ENCODE measurements at regions not wholly inside any gene's neighbourhood (a gene's known extent, or its start where the extent isn't known, plus 50 kb on each side); places are given as distances from the start of the nearest gene placed in this dataset.
"Not testable (repeated sequence)": the region's sequence is repeated elsewhere in the genome, so short reads cannot be mapped to it uniquely, and the experiment has no call there.

DNA sequence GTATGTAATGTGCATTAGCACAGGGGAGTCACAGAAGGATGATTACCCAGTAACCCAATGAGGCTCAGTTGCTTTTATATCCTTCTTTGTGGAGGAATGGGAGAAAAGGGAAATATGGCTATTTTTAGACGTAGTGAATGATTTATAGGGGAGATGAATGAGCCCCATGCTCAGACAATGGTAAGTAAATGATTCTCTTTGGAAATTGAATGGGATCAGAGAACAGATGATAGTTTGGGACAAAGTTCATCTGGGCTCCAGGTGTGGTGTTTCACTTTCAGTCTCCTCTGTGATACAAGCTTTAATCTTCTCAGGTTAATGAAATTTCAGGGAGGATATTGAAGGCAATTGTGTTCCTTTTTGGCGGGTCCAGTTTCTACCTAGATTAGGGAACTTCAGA, 63.0 kb upstream of the MPP7 start:
- ATAC-seq (peak in 3 of 4 donors; percentile 65 to 83 (median 79)), DNase-seq (no peak), FAIRE-seq (no peak)
- Histone ChIP-seq H3K36me3 (no peaks in the 10 kb centered on the region), H3K9me3 (no peaks in the 10 kb centered on the region), H3K27me3 (no peaks in the 10 kb centered on the region), H3K4me1 (peaks cover 0 to 8% (median 7%) of the 10 kb centered on the region in 3 donors), H3K4me3 (no peak overlapping the region), H3K27ac (peak overlapping the region in 1 of 4 donors; percentile 34)
- 10 to 17% methylated on average over 2 of the region's 2 CpGs for WGBS, 2 donors
- TF ChIP-seq, protein P1, sequence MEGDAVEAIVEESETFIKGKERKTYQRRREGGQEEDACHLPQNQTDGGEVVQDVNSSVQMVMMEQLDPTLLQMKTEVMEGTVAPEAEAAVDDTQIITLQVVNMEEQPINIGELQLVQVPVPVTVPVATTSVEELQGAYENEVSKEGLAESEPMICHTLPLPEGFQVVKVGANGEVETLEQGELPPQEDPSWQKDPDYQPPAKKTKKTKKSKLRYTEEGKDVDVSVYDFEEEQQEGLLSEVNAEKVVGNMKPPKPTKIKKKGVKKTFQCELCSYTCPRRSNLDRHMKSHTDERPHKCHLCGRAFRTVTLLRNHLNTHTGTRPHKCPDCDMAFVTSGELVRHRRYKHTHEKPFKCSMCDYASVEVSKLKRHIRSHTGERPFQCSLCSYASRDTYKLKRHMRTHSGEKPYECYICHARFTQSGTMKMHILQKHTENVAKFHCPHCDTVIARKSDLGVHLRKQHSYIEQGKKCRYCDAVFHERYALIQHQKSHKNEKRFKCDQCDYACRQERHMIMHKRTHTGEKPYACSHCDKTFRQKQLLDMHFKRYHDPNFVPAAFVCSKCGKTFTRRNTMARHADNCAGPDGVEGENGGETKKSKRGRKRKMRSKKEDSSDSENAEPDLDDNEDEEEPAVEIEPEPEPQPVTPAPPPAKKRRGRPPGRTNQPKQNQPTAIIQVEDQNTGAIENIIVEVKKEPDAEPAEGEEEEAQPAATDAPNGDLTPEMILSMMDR (IDR thresholded peaks at IDR 0.05) = no peak
- intact Hi-C loops (cut with DNase I) = no loop called here

- DNase-seq (no peak), ATAC-seq (no peak), FAIRE-seq (no peak)
- Histone ChIP-seq H3K4me1 (peaks cover 0 to 8% (median 7%) of the 10 kb centered on the region in 3 donors), H3K9me3 (no peaks in the 10 kb centered on the region), H3K4me3 (no peak overlapping the region), H3K27ac (no peak overlapping the region), H3K36me3 (no peaks in the 10 kb centered on the region), H3K27me3 (no peaks in the 10 kb centered on the region)
- TF ChIP-seq, protein P1 (IDR thresholded peaks at IDR 0.05) = no peak
- intact Hi-C loops (cut with DNase I) = no loop called here
- WGBS, 2 donors = 80 to 83% methylated on average over 7 of the region's 7 CpGs
These were observed 64.1 kb upstream of the MPP7 start for GRCh38 chr10:28366994-28367393.

GRCh38 chr10:28367413-28367812, 64.5 kb upstream of the MPP7 start:
- FAIRE-seq (no peak), DNase-seq (no peak), ATAC-seq (no peak)
- Histone ChIP-seq H3K4me3 (no peak overlapping the region), H3K27ac (no peak overlapping the region), H3K36me3 (no peaks in the 10 kb centered on the region), H3K27me3 (no peaks in the 10 kb centered on the region), H3K9me3 (no peaks in the 10 kb centered on the region), H3K4me1 (peaks cover 0 to 8% (median 7%) of the 10 kb centered on the region in 3 donors)
- TF ChIP-seq, protein P1 (IDR thresholded peaks at IDR 0.05) = no peak
- WGBS, 2 donors = 83 to 92% methylated on average over 9 of the region's 9 CpGs
- intact Hi-C loops (cut with DNase I) = no loop called here

- no peaks in the 10 kb centered on the region for H3K9me3 ChIP-seq
- H3K27me3 ChIP-seq = no peaks in the 10 kb centered on the region
- H3K27ac ChIP-seq = no peak overlapping the region
- WGBS, 2 donors = 77 to 81% methylated on average over 9 of the region's 9 CpGs
- no peak for DNase-seq
- no peak overlapping the region for H3K4me3 ChIP-seq
- H3K36me3 ChIP-seq = no peaks in the 10 kb centered on the region
- H3K4me1 ChIP-seq = peaks cover 0 to 8% (median 7%) of the 10 kb centered on the region in 3 donors
- no peak for FAIRE-seq
- TF ChIP-seq, protein P1 (IDR thresholded peaks at IDR 0.05) = no peak
- ATAC-seq = peak in 2 of 4 donors; percentile 66 to 71
- intact Hi-C loops (cut with DNase I) = no loop called here
These were observed 65.1 kb upstream of the MPP7 start for GRCh38 chr10:28367929-28368484.

DNA sequence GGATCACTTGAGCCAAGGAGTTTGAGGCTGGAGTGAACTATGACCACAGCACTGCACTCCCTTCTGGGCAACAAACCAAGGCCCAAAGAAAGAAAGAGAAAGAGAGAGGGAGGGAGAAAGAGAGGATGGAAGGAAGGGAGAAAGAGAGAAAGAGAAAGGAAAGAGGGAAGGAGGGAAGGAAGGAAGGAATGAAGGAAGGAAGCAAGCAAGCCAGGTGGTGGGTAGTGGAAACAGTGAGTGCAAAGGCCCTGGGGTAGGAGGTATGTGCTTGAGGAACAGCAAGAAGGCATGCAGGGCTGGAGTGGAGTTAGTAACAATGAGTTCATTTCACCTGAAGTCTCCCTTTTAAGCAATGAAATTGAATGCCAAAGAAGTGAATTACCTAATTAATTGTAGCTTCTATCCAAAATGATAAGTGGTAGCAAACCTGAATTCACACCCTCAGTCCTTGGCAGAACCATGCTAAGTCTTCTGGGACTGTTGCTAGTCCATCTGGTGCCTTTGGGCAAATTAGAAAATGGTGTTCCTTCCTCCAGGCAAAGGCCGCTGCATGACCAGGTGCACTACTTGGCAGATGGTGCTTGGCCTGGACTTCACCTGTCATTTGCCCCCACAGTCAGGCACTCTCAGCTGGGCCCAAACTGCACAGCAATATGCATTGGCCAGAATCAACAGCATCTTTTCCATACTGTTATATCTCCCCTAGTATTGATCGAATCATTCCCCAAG, 67.4 kb upstream of the MPP7 start:
- no peaks in the 10 kb centered on the region for H3K9me3 ChIP-seq
- no peak for DNase-seq
- no peak overlapping the region for H3K4me3 ChIP-seq
- H3K27me3 ChIP-seq = no peaks in the 10 kb centered on the region
- TF ChIP-seq, protein P1 (IDR thresholded peaks at IDR 0.05) = no peak
- ATAC-seq = no peak
- no peak for FAIRE-seq
- WGBS, 2 donors = 98 to 100% methylated on average over 2 of the region's 2 CpGs
- no peaks in the 10 kb centered on the region for H3K36me3 ChIP-seq
- H3K4me1 ChIP-seq = peaks cover 0 to 12% (median 7%) of the 10 kb centered on the region in 3 donors
- no peak overlapping the region for H3K27ac ChIP-seq
- intact Hi-C loops (cut with DNase I) = no loop called here

DNA sequence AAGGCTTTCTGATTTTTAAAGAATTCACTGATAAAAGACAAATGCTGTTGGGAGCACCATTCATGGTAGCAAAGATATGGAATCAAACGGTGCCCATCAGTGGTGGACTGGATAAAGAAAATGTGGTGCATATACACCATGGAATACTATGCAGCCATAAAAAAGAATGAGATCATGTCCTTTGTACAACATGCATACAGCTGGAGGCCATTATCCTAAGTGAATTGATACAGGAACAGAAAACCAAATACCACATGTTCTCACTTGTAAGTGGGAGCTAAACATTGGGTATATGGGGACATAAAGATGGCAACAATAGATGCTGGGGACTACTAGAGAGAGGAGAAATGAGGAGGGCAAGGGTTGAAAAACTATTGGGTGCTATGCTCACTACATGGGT, 68.8 kb upstream of the MPP7 start:
- H3K4me3 ChIP-seq; FAIRE-seq; H3K27ac ChIP-seq; H3K36me3 ChIP-seq; ATAC-seq; H3K27me3 ChIP-seq; DNase-seq; H3K4me1 ChIP-seq; H3K9me3 ChIP-seq; intact Hi-C loops (cut with DNase I): not testable (repeated sequence)
- 76 to 83% methylated on average over 1 of the region's 1 CpG for WGBS, 2 donors

All from pancreas (tissue), 10 donors.